HG03378 (cell line): ENCODE measurements at regions not wholly inside any gene's neighbourhood (a gene's known extent, or its start where the extent isn't known, plus 50 kb on each side); places are given as distances from the start of the nearest gene placed in this dataset.
"Not testable (repeated sequence)": the region's sequence is repeated elsewhere in the genome, so short reads cannot be mapped to it uniquely, and the experiment has no call there.

Experiments used
- ATAC-seq: cut with Tn5 transposase; IDR thresholded peaks from one replicate; pipeline ENCODE4 v1.9.1; 2021; ENCODE audit warnings: mild to moderate bottlenecking, moderate library complexity; ENCODE audit not compliant: unreplicated experiment

GRCh38 chr11:122604621-122605020, 50.9 kb upstream of the UBASH3B start:
- no peak for ATAC-seq

- no peak for ATAC-seq
Measured at GRCh38 chr11:122601141-122602125, 54.1 kb upstream of the UBASH3B start.

GRCh38 chr11:122600290-122600689, 55.2 kb upstream of the UBASH3B start:
- ATAC-seq: no peak

GRCh38 chr11:122599434-122599833, 56.1 kb upstream of the UBASH3B start:
- no peak for ATAC-seq

GRCh38 chr11:122598971-122599370, 56.6 kb upstream of the UBASH3B start:
- no peak for ATAC-seq

- no peak for ATAC-seq
Measured at GRCh38 chr11:122597511-122597910, 58.0 kb upstream of the UBASH3B start.

GRCh38 chr11:122594986-122595645, 60.4 kb upstream of the UBASH3B start:
- no peak for ATAC-seq

- no peak for ATAC-seq
Measured at GRCh38 chr11:122593473-122594420, 61.8 kb upstream of the UBASH3B start.

GRCh38 chr11:122592641-122593040, 62.9 kb upstream of the UBASH3B start:
- ATAC-seq: no peak

GRCh38 chr11:122584670-122585069, 70.9 kb upstream of the UBASH3B start:
- ATAC-seq: no peak

- not testable (repeated sequence) for ATAC-seq
Measured at GRCh38 chr11:122580071-122580470, 75.5 kb upstream of the UBASH3B start.

GRCh38 chr11:122578171-122578825, 77.2 kb upstream of the UBASH3B start:
- no peak for ATAC-seq

GRCh38 chr11:122572592-122572991, 82.9 kb upstream of the UBASH3B start:
- no peak for ATAC-seq

GRCh38 chr11:122563761-122564160, 91.8 kb upstream of the UBASH3B start:
- ATAC-seq: no peak

- ATAC-seq: no peak
Measured at GRCh38 chr11:122559734-122560382, 95.7 kb upstream of the UBASH3B start.

GRCh38 chr11:122559218-122559617, 96.3 kb upstream of the UBASH3B start:
- ATAC-seq: not testable (repeated sequence)

- not testable (repeated sequence) for ATAC-seq
Measured at GRCh38 chr11:122557163-122557562, 98.4 kb upstream of the UBASH3B start.

GRCh38 chr11:122556605-122557004, 98.9 kb upstream of the UBASH3B start:
- ATAC-seq: no peak

- no peak for ATAC-seq
Measured at GRCh38 chr11:122538060-122538459, 117.5 kb upstream of the UBASH3B start.

GRCh38 chr11:122524898-122525297, 130.6 kb upstream of the UBASH3B start:
- ATAC-seq: no peak
